Stimulated activated CD4-positive, alpha-beta T cell treated with anti-CD3 and anti-CD28 coated beads, Interleukin-15, amount 100 ng/mL, for 24 hours (primary cell): ENCODE measurements at regions not wholly inside any gene's neighbourhood (a gene's known extent, or its start where the extent isn't known, plus 50 kb on each side); places are given as distances from the start of the nearest gene placed in this dataset.
A peak's percentile ranks its signal among the peaks of the same experiment; 100 is the strongest.

Experiments
- DNase-seq: peaks from one replicate; pipeline ENCODE4 v3.0.0-alpha.2; 2020

DNA sequence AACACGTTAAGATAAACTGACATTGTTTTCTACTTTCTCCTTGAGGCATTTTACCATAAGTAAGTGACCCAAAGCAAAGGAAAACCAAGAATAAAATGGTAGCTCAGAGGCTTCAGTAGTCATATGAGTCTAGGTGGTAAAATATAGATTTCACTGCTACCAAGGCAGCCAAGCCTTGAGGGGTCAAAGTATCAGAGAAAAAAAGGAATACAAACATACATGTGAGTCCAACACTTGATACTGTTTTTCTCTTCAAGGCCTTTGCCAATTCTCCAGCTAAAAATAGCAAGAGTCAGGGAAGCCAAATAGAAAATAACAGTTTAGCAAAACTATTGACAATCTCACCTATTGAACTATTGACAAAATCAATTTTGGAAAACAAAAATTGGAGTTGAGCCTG, 925.9 kb downstream of the BCL11A start:
- DNase-seq: no peak

DNA sequence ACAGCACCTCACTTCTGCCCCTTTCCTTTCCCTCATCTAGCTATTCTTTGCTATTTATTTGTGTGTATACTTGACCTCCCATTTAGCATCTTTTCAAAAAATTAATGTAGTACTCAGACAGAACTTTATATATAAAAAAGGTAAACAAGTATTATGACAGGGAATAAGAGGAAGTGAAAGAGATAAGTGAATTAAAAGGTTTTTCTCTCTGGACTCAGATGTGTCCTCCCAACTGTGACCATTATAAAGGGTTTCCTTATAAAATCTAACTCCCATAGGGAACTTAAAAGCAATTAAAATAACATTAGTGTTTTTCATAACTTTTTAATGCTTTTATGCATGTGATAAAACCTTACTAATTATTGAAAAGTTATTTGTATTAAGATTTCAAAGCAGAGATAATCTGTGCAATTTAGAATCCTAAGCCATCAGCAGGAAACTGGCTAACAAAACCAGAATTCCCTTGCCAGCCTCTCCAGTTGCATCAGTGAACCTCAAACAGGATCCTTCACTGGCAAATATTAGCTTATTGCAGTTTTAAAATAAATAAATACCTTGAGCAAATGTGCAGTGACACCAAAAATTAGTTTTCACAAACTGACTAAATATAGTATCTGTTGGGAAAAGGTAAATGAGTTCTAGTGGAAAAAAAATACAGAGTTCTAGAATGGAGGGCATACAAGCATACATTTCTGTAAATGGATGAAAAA, 930.7 kb downstream of the BCL11A start:
- no peak for DNase-seq

DNA sequence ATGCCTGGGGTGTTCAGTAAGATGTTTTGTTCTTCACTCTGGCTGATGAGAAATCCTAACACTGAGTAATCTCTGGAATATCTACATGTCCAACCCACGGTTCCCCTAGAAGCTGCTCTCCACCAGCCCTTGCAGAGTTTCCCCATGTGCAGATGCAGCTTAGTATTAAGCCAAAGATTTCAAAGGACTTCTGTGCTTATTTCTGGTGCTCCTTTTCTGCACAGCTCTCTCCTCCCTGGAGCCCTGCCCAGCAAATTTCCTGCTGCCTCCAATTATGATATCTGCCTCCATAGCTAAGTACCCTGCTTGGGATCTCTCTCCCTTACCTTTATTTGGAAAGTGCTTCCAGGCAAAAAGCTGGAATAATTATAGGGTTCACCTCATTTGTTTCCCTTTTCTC, 949.3 kb downstream of the BCL11A start:
- DNase-seq: no peak

DNA sequence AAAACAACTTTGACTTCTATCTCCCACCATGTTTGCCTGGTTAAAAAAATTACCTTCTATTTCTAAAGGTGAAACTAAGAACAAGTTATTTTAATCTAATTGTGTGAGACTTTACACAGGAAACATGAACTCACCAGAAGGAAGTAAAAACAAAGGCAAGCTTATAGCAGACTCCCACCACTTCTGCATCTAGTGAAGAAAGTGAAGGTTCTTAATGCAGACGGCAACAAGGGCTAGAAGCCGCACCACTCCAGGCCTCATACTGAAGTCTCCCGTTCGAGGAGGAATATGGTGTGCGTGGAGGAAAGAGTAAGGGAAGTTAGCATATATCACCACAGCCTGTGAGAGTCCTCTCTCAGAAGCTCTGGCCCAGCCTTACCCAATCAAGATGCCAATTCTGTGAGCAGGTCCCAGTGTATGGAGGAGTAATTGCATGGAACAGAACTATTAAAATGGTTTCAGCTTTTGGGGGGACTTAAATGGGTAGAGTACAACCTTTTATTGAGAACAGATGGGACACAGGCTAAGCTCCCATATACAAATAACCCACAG, 958.7 kb downstream of the BCL11A start:
- no peak for DNase-seq

DNA sequence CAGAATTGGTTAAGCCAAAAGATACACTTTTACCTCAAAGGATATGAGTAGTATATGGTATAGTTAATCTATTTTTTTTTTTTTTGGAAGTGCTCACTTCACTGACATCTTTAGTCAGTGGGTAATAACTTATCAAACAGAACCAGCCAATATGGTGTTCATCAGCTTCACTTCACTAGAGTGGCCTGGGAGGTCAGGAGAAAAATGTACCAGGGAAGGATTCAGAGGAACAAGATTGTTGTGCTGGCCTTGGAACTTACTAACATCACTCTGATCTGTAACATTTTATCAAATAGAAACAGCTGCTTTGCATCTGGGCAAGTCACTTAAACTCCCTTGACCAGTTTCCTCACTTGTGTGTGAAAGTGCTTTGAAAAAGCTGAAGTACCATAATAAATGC, 962.7 kb downstream of the BCL11A start:
- DNase-seq: no peak

DNA sequence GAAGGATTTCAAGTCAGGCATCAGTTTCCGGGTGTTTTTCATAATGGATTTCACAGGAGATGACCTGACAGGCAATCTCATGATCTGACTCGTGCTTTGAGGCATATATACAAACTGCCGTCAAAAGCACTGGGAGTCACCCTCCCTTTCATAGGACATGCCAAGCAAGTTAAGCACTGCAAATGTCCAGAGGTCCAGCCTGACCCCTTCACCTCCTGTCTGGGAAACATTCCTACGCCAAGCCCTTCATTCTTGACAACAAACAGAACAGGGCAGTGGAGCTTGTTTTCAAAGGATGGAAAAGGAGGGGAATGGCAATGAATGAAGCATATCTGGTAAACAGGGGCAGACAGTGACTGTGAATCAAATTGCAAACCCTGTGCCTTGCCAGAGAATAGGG, 963.6 kb downstream of the BCL11A start:
- no peak for DNase-seq

DNA sequence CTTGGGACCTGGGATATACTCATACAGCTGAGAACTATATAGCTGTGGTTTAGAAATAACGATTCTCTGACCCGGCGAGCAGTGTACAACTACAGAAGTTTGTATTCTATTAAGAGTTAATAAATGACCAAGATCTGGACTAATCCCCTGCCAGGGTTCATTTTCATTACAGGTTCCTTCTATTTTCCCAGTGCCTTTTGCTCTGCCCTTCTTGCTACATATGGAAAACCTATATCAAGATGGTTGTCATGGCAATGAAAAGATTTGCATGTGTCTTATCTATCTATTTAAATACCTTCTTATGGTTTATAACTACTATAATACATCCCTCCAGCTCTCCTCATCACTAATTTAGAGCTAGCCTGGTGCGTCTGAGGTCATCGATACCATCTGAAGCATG, 965.2 kb downstream of the BCL11A start:
- DNase-seq: no peak

DNA sequence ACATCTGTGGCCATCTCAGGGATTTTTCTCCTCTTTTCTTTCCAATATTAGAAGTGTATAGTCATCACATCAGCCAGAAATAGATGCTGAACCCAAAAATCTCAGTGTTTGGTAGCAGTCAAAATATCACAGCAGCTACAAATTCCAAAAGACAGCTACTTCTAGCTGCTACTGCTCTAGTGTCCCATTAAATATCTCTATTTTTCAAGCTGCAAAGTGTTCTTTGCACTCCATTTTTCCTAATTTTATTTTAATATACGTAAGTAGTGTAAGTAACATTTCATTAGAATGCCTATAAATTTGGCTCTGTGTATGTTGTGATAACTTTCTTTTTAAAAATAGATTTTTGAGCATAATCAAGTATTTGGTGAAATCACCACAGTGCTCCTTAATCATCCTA, 967.3 kb downstream of the BCL11A start:
- no peak for DNase-seq

DNA sequence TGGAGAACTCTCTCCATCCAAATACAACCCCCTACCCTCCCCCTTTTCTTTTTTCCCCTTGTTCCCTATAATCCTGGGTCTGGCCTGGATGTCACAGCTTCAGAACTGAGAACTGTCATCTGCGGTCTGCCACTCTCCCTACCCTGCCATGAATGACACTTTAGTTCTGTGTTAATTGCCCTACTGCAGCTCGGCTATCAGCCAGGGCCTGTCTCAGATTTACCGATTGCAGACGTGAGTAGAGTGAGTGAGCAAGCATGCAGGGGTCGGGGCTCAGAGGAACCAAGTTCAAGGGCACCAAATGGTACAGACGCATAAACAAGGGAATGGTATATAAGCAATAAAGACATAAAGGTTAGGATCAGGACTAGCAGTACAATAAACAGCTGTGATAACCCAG, 967.8 kb downstream of the BCL11A start:
- DNase-seq: no peak

DNA sequence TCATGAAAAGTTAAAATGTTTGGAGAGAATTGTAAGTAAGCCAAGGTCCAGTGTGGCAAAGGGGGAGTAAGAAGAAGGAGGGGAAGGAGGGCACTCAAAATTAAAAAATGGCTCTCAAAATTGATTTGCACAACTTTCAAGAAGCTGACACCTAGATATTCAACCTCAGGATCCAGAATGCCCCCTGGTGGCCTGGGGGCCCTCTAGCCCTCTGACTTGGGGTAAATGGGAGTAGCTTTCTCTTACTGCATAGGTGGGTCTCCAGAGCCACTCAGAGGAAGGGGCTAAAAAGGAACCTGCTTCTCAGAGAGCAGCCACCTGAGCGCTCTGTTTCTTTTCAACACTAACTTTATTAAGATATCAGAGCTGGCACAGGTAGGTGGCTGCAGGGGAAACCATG, 968.5 kb downstream of the BCL11A start:
- peak; percentile 23 for DNase-seq

DNA sequence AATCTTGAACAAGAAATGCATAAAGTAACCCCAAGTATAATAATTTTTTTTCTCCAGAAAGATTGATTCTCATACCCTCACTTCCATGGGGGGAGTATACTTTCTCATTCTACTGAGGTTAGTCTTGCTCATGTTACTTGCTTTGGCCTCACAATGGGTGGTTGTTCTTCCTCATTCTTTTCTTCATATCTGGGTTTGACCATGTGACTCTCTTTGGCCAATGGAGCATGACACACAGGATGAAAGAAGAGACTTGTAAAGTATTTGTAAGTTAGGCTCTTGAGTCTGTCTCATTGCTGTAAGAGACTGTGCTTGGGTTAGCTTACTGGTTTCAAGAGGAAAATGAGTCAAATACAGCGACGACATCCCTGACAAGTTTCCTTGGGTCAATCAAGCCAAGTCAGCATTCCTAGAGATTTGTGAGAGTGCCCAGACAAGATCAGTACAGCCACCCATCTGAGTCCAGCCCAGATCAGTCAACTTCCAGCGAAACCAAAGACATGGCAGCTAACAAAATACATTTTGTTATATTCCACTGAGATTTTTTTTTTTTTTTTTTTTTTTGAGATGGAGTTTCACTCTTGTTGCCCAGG, 970.2 kb downstream of the BCL11A start:
- DNase-seq: no peak

DNA sequence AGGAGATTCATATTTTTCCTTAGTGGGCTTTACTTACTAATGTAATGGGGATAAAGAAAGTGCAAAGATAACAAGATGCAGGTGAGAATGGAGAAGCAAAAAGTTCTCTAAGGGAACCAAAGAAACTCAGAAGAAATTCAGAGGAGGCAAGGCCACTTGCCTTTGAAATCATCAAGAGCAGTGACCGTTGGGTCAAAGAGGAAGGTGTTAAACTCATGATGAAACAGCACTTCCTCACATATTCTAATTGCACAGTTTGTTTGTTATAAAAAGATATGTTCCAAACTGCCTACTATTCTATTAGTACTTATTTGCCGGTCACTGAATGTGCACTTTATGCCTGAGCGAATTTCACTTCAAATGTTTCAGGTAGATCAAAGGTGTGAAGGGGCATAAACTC, 975.1 kb downstream of the BCL11A start:
- DNase-seq: no peak

DNA sequence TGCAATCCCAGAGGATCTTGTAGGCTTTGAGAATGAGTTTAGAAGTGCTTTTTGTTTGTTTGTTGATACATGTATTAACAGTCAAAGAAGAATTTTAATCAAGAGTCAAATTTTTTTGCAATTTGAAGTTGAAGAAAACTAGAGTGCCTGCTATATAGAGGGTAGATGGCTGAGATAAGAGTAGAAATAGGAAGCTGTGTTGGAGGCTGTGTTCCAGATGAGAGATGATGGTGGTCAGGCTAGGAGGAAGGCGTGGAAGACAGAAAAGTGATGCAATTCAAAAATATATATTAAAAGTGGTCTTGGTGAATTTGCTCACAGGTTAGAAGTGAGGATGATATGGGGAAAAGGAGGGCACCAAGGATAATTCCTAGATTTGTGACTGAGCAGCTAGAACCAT, 978.3 kb downstream of the BCL11A start:
- DNase-seq: no peak

DNA sequence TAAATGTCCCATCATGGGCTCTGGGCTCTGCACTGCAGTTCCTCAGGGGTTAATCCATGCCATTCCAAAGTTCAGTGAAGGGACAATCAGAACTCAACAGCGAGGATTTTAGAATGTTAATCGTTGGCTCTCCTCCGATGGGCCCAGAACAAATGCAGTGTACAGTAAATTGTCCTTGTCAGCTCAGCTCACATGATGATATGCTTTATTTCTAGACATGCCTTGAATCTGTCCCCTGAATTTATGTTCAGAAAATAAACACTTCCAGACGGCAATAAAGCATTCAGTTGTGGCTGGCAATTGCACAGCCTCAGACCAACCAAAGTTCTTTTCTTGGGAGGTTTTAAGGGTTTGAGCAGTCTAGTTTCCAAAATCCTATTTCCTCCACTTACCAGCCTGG, 981.2 kb downstream of the BCL11A start:
- no peak for DNase-seq

DNA sequence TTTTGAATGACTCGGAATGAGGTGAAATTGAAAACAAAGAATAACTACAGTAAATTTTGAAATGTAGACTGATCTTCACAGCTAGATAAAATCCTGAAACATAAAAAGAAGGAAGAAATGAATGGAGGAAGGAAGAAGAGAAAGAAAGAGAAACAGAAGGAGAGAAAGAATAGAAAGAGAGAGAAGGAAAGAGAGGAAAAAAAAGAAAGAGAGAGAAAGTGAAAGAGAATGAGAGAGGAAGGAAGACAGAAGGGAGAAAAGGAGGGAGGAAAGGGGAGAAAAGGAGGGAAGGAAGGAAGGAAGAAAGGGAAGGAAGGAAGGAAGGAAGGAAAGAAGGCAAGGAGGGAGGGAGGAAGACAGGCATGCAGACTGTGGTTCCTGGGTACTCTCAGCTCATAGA, 982.6 kb downstream of the BCL11A start:
- DNase-seq: no peak

DNA sequence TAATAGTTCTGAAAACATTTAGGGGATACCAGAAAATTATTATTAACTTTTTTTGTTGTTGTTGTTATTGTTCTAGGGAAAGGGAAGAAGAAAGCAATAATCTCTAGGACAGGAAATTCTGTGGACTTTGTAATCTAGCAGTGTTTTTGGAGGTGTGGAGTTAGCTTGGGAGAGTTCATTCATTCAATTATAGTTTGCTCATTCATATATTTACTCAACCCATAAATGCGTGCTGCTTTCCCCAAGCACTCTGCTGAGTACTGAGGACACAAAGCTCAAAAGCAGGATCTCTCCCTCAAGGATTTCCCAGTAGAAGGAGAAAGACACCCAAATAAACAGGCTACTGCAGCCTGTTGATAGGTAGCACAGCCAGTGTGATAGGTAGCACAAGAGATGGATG, 984.3 kb downstream of the BCL11A start:
- DNase-seq: no peak

DNA sequence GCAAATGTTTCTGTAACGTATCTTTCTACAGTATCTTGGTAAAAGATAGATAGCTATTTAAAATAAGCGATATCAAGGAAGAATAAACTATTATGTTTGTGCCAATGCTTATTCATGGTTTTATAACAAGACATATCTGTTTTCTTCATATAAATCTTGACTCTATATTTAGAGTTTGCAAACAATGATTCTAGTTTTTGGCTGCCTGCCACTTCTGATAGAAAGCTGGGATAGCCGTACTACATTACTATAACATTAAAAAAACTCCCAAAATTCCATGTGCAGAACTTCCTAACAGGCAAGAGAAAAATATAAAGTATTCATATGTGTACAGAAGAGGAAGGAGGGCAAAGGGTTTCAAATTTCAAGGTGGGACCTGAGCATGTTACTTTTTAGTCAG, 985.0 kb downstream of the BCL11A start:
- DNase-seq: no peak

DNA sequence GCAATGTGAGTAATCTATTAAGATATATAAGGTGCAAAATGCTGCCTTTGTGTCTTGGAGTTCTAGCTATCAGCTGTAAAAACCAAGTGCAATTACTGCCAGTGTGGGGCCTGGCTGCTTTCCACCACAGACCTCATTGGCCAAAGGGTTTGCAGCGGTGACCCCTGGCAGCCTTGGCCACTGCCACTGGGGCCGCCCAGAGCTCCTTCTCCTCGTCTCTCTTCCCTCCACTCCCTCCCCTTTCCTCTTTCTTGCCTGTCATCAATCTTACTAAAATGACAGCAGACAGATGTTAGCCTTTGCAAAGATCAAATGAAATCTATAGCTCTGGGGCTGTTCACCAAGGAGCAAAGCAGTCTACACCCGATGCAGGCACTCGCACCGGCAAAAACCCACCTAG, 986.3 kb downstream of the BCL11A start:
- no peak for DNase-seq

DNA sequence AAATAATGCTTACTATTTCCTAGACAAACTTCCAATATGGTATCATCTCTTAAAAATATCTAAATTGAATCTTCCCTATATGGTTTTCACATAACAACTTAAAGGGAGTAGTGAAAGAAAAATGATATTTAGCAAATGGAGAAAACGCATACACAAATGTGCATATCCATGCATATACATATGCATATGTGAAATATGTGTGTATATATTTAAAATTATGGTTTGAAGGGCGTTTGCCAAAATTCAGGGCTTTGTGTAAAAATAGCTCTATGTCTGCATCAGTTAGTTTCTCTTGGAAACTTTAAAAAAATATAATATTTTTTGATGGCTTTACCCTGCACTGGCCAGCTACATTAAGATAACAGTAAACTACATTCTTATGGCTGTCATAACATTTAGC, 986.7 kb downstream of the BCL11A start:
- no peak for DNase-seq

DNA sequence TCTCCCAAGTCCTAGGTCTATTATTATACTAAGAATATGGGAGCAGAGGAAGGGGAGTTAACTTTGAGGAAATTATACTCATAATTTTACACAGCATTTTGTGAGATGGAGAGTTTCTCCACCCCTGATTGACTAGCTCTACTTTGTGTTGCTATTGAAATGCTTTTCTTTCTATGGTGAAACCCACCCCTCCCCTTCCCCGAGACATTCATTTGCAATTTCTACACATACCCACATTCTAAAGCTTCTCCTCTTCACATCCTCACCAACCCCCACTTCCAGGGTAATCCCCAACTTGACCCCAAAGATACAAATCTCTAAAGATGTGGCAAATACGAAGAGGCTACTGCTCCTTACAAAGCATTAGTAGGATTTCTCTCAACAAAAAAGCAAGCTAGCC, 992.2 kb downstream of the BCL11A start:
- DNase-seq: no peak

DNA sequence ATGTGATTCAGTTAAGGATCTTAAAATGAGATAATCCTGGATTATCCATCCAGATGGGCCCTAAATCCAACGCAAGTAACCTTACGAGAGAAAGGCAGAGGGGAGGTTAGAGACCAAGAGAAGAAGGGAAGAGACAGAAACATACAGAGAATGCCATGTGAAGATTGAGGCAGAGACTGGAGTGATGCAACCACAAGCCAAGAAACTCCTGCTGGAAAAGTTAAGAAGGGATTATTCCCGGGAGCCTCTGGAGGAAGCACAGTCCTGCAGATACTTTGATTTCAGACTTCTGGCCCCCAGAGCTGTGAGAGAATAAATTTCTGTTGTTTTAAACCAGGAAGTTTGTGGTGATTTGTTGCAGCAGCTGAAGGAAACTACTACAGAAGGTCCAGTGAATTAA, 992.7 kb downstream of the BCL11A start:
- no peak for DNase-seq

DNA sequence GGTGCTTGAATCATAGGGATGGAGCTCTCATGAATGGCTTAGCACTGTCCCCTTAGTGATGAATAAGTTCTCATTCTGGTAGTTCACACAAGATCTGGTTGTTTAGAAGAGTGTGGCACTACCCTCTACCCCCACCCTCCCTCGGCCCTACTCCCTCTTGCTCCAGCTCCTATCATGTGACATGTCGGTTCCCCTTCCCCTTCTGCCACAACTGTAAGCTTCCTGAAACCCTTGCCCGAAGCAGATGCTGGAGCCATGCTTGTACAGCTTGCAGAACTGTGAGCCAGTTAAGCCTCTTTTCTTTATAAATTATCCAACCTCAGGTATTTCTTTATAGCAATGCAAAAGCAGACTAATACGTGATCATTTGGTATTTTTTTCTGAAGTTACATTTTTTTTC, 1012.6 kb downstream of the BCL11A start:
- DNase-seq: no peak

DNA sequence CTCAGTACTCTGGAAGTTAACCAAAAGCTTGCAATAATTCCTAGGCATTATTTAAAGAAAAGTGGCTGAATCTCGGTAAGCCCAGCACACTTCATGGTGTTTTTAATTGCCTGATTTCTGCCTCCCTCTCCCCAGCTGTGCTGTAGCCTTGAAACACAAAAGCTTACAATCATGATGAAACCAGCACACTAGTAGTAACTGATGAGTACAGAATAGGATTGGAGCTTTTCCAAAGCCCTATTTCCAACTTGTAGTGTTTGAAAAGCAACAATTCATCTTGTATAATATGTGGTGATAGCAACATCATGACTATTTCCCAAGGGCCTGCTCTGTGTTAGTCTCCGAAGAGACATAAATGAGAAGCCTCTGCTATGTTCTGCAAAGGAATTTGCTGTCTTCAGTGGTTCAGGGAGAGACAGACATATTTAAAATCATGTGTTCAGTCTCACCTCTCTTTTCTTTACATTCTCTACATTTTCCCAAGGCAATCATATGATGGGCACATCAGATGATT, 1015.0 kb downstream of the BCL11A start:
- DNase-seq: no peak

DNA sequence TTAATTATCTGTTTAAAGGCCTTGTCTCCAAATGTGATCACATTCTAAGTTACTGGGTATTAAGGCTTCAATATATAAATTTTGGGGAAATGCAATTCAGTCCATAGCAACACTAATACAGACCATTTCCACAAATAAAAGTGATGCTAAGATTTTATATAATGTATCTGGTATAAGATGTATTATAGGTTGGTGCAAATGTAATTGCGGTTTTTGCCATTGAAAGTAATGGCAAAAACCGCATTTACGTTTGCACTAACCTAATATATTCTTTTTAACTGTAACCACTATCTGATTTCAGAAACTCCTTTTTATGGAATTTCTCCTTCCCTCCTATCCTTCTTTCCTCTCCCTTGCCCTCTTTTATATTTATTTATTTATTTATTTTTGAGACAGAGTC, 1020.6 kb downstream of the BCL11A start:
- DNase-seq: no peak

DNA sequence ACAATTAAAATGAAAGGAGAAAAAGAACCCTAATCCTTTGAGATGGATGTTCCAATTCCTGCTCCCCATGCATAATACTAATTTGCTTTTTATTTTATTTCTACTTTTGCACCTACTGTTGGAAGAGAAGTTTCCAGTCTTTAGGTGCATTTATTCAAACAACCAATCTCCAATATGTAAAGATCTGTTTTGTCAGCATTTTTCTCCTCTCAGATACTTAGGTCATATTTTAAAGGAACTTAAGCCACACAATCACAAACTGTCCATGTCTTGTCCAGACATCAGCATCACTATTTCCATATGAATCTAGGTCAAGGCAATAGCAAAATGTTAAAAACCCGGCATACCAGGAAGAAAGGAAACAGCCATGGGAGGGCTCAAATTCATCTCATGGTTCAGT, 1023.2 kb downstream of the BCL11A start:
- no peak for DNase-seq
